Activated T-helper 1 cell treated with anti-CD3 and anti-CD28 coated beads, Interleukin-12 subunit alpha, Interleukin-12 subunit beta, Interleukin-2, Interleukin-4 antibody, amounts not matched to agents 30 ng/mL and 10 ng/mL and 1 ng/mL, durations not matched to agents 14 hours and 24 hours and 36 hours (primary cell): ENCODE measurements at regions not wholly inside any gene's neighbourhood (a gene's known extent, or its start where the extent isn't known, plus 50 kb on each side); places are given as distances from the start of the nearest gene placed in this dataset.

Source experiments
- DNase-seq: peaks from one replicate; pipeline ENCODE4 v3.0.0; 2021; ENCODE audit warnings: low spot score
- H3K27ac Mint-ChIP-seq: one replicate; pipeline ENCODE4 v1.8.0; 2021; ENCODE audit warnings: mild to moderate bottlenecking, mixed read lengths
- H3K27me3 Mint-ChIP-seq: one replicate; pipeline ENCODE4 v1.8.0; 2022; ENCODE audit warnings: mild to moderate bottlenecking, moderate library complexity, mixed read lengths; ENCODE audit not compliant: insufficient read depth
- H3K36me3 Mint-ChIP-seq: one replicate; pipeline ENCODE4 v1.8.0; 2021; ENCODE audit warnings: low read depth, mixed read lengths
- H3K4me1 Mint-ChIP-seq: one replicate; pipeline ENCODE4 v1.8.0; 2021; ENCODE audit warnings: low read depth, mixed read lengths
- H3K4me3 Mint-ChIP-seq: one replicate; pipeline ENCODE4 v1.8.0; 2021; ENCODE audit warnings: mild to moderate bottlenecking, moderate library complexity, mixed read lengths
- H3K9me3 Mint-ChIP-seq: one replicate; pipeline ENCODE4 v1.8.0; 2021; ENCODE audit warnings: mixed read lengths
- intact Hi-C: fragments of 100-400 bp; cut with micrococcal nuclease; formaldehyde crosslinking; loops from one replicate; pipeline ENCODE4 v1.15.1; 2024

DNA sequence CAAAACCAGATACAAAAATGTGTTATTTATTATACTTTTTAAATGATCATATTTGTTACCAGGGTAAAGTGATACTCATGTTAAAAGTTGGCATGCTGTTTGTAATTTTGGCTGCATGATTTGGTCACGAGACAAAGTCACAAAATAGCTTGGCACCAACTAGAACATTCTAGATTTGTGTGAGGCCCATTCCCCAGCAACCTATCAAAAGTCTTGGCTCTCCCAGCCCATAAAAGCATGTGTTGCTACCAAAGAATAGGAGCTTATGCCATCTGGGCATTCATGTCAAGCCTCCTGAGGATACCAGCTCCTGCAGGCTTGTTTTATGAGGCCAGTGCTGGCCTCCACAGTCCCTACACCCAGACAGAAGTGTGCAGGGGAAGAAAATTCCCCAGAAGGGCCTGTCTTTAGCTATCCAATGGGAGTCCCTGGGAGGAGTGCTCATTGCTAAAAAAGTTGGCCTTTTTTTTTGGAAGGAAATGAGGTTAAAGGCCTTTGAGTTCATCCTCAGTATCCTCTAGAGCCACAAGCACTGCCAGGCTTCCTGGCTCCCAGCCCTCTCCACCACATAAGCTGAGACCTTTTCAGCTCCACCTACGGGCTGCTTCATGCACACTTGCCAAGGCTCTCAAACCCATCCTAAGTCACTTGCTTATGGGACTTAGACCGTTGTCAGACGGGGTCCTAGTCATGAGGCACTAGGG is 211.9 kb upstream of the EOLA2 start:
- Mint-ChIP-seq H3K27ac (no peak overlapping the region), H3K4me1 (no peaks in the 10 kb centered on the region), H3K27me3 (no peaks in the 10 kb centered on the region), H3K36me3 (no peaks in the 10 kb centered on the region), H3K4me3 (no peak overlapping the region), H3K9me3 (no peaks in the 10 kb centered on the region)
- DNase-seq: no peak
- intact Hi-C loops: no loop called here

DNA sequence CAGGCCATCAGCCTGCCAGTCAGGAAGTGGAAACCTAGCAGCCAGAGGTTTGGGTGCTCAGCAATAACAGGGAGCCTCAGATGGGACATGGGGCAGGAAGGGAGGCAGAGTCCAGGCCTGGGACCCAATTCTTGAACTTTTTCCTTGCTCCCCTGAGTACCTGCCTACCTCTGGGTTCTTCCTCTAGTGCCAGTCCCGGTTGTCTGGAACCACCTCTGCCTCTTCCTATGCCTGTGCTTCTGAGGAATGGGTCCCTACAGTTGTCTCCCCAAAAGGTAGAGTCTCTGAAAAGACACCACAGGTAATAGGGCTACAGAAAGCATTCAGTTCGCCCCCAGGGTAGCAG is 212.4 kb upstream of the MAMLD1 start:
- H3K4me3 Mint-ChIP-seq: no peak overlapping the region
- DNase-seq: no peak
- H3K4me1 Mint-ChIP-seq: no peaks in the 10 kb centered on the region
- H3K27ac Mint-ChIP-seq: no peak overlapping the region
- H3K36me3 Mint-ChIP-seq: no peaks in the 10 kb centered on the region
- no peaks in the 10 kb centered on the region for H3K27me3 Mint-ChIP-seq
- intact Hi-C loops: no loop called here
- H3K9me3 Mint-ChIP-seq: no peaks in the 10 kb centered on the region

DNA sequence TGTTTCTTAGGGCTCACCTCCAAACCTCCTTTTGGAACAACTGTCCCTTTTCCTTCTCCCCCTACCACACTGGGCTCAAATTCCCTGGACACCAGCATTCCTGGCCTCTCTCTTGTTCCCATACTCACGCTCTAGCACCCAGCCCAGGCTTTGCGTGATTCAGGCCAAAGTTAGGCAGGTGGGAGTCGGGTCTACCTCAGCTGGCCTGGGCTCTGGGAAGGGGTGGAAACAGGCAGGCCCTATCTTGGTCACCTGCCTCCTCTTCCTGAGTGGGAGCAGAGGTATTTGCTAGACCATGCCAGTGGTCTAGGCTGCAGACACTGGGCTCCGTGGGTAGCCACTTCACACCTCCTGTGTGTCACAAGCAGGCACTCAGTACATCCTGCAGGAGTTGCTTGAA is 211.1 kb upstream of the MAMLD1 start:
- no peaks in the 10 kb centered on the region for H3K9me3 Mint-ChIP-seq
- no peak for DNase-seq
- no peaks in the 10 kb centered on the region for H3K4me1 Mint-ChIP-seq
- intact Hi-C loops: no loop called here
- no peak overlapping the region for H3K4me3 Mint-ChIP-seq
- no peaks in the 10 kb centered on the region for H3K27me3 Mint-ChIP-seq
- no peak overlapping the region for H3K27ac Mint-ChIP-seq
- H3K36me3 Mint-ChIP-seq: no peaks in the 10 kb centered on the region

DNA sequence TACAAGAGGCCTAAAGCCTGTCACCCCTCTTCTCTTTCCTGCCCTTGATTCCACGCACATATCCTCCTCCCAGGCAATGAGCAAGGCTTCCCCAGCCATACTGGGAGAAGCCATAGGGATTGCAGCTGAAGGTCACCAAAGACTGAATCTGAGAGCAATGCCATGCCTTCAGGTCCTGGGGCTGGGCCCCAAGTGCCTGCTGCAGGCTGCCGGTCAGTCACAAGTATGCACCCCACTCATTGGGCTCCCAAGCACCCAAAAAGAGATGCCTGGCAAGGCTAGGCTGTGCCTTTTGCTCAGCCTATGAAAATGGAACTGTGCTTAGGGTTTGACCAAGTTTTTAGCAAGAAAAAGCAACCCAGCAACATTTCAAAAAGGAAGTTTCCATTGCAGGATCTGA is 210.6 kb upstream of the MAMLD1 start:
- Mint-ChIP-seq H3K4me1 (no peaks in the 10 kb centered on the region), H3K4me3 (no peak overlapping the region), H3K27me3 (no peaks in the 10 kb centered on the region)

DNA sequence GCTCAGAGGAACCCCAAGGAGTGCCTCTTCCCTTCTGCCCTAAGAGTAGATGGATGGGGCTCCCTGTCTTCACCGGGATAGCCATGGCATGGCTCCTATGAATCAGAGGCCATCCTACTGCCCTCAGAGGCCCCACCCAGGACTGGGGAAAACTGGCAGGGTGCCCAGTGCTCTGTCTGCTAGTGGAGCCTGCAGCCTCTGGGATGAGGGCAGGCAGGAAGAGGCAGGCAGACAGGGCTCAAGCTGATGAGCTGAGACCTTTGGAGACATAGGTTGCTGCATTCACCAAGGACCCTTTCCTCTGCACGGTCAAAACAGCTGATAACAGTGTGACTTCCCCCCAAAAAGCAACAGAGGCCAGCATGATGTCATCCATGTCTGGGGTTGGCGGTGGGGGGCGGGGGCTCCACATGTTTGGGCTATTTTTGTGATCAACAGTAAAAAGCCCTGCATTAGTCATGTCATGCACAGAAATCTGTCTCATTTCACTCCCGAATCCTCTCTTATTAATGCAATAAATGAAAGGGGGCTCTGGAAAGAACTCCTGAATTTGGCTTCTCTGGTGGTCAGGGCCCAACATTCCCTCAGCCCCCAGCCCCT is 207.6 kb upstream of the MAMLD1 start:
- Mint-ChIP-seq H3K9me3 (no peaks in the 10 kb centered on the region), H3K36me3 (no peaks in the 10 kb centered on the region), H3K4me3 (no peak overlapping the region), H3K4me1 (no peaks in the 10 kb centered on the region), H3K27me3 (no peaks in the 10 kb centered on the region), H3K27ac (no peak overlapping the region)
- DNase-seq: no peak
- intact Hi-C loops: no loop called here

More for the DNA sequence above, 210.6 kb upstream of the MAMLD1 start:
- no peak overlapping the region for H3K27ac Mint-ChIP-seq
- intact Hi-C loops: no loop called here
- no peak for DNase-seq
- H3K36me3 Mint-ChIP-seq: no peaks in the 10 kb centered on the region
- H3K9me3 Mint-ChIP-seq: no peaks in the 10 kb centered on the region

DNA sequence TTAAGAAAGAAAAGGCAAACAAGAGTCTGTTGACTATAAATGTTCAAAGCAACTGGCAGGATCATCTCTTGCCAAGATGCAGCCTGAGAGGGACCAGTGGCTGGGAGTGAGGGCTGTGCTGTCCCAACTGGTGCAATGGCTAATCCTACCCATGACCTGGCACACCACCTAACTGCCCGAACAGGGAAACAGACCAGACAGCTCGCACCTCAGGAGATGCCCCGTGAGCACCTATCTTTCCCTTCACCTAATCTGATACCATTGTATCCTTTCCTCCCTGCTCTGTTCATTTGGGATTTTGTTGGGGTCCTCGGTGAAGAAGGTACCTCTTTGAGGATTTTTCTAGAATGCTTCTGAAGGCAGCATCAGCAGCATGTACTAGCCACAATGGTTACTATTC is 206.5 kb upstream of the MAMLD1 start:
- Mint-ChIP-seq H3K36me3 (no peaks in the 10 kb centered on the region), H3K4me1 (no peaks in the 10 kb centered on the region)
- intact Hi-C loops: no loop called here

DNA sequence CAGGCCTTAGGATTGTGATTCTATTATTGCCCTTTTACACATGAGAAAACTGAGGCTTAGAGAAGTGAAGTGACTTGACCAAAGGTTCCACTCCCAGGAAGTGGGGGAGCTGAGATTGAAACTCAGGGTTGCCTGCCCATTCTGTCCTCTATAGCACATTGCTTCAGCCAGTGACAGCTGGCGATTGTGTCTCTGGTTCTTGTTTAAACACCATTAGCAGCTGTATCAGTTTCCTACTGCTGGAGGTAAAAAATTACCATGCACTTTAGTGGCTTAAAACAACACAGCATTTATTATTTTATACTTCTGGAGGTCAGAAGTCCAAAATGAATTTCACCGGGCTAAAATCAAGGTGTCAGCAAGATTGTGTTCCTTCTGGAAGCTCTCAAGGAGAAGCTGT is 205.8 kb upstream of the MAMLD1 start:
- no peak for DNase-seq
- Mint-ChIP-seq H3K36me3 (no peaks in the 10 kb centered on the region), H3K4me3 (no peak overlapping the region), H3K4me1 (no peaks in the 10 kb centered on the region), H3K27ac (no peak overlapping the region), H3K27me3 (no peaks in the 10 kb centered on the region), H3K9me3 (no peaks in the 10 kb centered on the region)
- intact Hi-C loops: no loop called here

More for the DNA sequence above, 206.5 kb upstream of the MAMLD1 start:
- Mint-ChIP-seq H3K4me3 (no peak overlapping the region), H3K27ac (no peak overlapping the region), H3K27me3 (no peaks in the 10 kb centered on the region), H3K9me3 (no peaks in the 10 kb centered on the region)
- no peak for DNase-seq

DNA sequence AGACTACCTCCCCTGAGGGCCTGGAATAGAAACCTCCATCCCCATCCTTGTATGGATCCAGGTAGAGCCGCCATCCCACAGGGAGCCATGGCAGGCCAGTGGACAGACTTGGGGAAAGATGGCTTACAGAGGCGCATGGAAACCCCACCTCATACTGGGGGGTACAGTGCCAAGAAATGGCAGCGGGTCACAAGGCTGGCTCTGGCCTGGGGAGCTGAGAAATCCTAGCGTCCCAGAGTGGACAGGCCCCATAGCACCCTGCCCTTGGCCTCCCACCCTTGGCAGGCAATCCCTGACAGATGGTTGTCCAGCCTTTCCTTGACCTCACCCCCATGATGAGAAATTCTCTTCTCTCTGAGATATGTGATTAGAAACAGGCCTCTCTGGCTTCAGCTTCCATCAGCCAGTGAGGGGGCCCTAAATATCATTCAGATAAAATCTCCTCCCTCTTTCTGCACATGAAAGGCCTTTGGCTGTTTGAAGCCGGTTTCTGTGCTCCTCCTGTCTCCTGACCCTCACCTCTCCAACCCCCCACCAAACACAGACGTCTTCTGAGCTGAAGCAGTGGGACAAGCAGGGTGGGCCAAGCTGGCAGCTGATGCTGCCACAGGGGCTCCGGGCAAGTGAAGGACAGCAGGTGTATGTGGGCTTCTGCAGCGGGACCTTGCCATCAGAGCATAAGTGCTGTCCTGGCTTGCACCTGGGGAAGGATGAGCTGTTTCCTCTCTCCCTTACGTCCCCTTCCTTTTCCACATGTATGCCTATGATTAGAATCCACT is 204.4 kb upstream of the MAMLD1 start:
- Mint-ChIP-seq H3K36me3 (no peaks in the 10 kb centered on the region), H3K4me3 (no peak overlapping the region), H3K9me3 (no peaks in the 10 kb centered on the region), H3K4me1 (no peaks in the 10 kb centered on the region), H3K27ac (no peak overlapping the region), H3K27me3 (no peaks in the 10 kb centered on the region)
- DNase-seq: no peak
- intact Hi-C loops: no loop called here

DNA sequence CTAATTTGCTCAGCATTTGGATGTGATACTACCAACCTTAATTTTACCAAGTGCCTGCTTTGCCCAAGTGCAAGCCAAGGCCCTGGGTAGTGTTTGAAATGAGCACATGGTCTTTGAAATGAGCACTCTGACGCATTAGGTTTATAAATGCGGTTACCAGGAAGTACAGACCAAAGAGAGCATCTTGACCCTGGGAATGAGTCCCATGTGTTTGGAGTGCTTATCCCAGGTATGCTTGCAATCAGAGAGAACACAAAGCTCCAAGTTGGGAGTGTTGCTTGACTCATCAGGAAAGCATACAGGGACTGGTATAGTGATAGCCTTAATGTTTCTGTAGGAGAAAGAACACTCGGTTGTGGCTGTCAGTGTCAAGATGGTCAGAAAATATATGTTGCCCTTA is 203.6 kb upstream of the MAMLD1 start:
- H3K27me3 Mint-ChIP-seq: no peaks in the 10 kb centered on the region
- DNase-seq: no peak
- no peaks in the 10 kb centered on the region for H3K9me3 Mint-ChIP-seq
- no peaks in the 10 kb centered on the region for H3K4me1 Mint-ChIP-seq
- intact Hi-C loops: no loop called here
- no peaks in the 10 kb centered on the region for H3K36me3 Mint-ChIP-seq
- no peak overlapping the region for H3K4me3 Mint-ChIP-seq
- H3K27ac Mint-ChIP-seq: no peak overlapping the region

DNA sequence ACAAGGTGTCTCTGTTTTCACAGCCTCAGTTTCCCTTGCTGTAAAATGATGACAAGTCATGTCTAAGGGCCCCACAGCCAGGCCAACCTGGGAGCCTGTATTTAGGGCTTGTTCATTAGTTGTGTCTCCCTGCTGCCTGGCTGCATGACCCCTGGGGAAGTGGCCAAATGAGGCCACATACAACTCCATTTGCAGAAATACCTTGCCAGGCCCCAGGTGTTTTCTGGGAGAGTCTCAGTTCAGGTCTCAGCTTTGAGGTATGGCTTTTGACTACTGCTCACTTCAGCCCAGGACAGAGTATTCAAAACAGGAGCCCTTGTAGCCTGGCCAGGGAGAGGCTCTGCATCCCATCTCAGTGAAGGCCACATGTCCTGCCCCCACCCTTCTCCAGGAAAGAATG is 202.5 kb upstream of the MAMLD1 start:
- intact Hi-C loops: no loop called here
- H3K4me3 Mint-ChIP-seq: no peak overlapping the region
- H3K4me1 Mint-ChIP-seq: no peaks in the 10 kb centered on the region
- no peak overlapping the region for H3K27ac Mint-ChIP-seq
- no peak for DNase-seq
- no peaks in the 10 kb centered on the region for H3K36me3 Mint-ChIP-seq
- H3K27me3 Mint-ChIP-seq: no peaks in the 10 kb centered on the region
- H3K9me3 Mint-ChIP-seq: no peaks in the 10 kb centered on the region

DNA sequence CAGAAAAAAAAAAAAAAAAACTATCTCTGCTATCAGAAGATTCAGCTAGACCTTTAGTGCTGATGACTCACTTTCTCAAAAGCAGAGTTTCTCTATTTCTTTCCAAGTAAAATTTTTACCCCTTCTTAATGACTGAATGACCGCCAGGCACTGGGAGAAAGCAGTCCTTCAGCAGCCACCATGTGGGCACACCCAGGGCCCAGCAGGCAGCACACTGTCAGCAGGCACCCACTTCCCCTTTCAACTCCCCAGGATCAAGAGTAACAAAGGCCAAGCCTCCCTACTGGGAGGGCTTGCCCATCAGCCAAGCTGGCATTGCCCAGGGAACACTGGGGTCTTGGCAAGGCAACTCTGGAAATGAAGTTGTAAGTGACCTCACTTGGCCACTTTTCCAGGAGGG is 201.9 kb upstream of the MAMLD1 start:
- H3K27ac Mint-ChIP-seq: no peak overlapping the region
- no peaks in the 10 kb centered on the region for H3K4me1 Mint-ChIP-seq
- H3K36me3 Mint-ChIP-seq: no peaks in the 10 kb centered on the region

DNA sequence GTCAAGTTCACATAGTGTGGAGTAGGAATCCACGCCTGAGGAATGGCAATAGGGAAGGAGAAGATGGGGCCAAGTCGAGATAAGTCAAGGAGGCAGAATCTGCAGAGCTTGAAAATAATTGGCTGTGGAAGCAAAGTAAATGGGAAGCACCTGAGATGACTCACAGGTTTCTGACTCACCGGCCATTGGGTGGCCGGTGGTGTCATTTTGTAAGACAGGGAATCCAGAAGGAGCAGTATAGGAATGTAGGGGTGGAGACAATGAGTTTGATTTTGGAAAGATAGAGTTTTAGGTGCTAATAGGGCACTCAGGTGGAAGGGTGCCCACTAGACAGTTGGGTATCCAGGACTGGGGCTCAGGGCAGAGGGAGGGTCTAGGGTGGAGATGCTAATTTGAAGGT is 201.0 kb upstream of the MAMLD1 start:
- Mint-ChIP-seq H3K4me1 (no peaks in the 10 kb centered on the region), H3K9me3 (no peaks in the 10 kb centered on the region), H3K36me3 (no peaks in the 10 kb centered on the region), H3K27me3 (no peaks in the 10 kb centered on the region), H3K27ac (no peak overlapping the region), H3K4me3 (no peak overlapping the region)
- intact Hi-C loops: no loop called here
- no peak for DNase-seq

More for the DNA sequence above, 201.9 kb upstream of the MAMLD1 start:
- Mint-ChIP-seq H3K4me3 (no peak overlapping the region), H3K9me3 (no peaks in the 10 kb centered on the region), H3K27me3 (no peaks in the 10 kb centered on the region)
- no peak for DNase-seq
- intact Hi-C loops: no loop called here

DNA sequence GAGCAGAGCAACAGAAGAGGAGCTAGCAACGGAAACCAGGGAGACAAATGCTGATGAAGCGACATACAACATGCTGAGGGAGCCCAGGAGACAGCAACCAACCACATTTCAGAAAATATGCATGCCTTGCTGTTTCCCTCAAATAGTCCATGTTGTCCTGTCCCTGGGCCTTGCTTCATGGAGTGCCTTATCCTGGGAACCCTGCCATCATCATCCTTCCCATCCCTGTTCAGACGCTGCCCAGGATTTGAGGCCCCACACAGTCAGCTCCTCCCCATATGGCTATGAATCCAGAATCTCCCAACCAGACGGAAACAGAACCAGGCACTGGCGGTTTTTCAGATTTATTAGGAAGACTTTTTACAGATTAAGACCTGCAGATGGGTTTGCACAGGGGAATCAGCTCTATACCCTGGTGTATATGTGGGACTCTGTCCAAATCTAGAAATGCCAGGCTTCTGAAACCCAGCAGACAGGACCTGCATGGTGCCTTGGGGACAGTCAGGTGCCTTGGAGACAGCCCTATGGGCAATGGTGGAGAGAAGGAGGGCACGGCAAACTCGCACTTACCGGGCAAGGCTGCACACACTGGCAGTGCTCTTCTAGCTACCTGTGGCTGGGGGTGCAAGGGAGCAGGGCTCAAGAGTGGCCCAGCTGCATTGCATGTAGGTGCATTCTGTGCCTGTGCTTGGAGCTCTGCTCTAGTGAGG is 199.7 kb upstream of the MAMLD1 start:
- H3K4me1 Mint-ChIP-seq: no peaks in the 10 kb centered on the region
- no peak for DNase-seq
- no peaks in the 10 kb centered on the region for H3K27me3 Mint-ChIP-seq
- no peaks in the 10 kb centered on the region for H3K9me3 Mint-ChIP-seq
- intact Hi-C loops: no loop called here
- H3K4me3 Mint-ChIP-seq: no peak overlapping the region
- H3K27ac Mint-ChIP-seq: no peak overlapping the region
- no peaks in the 10 kb centered on the region for H3K36me3 Mint-ChIP-seq
